Peyer's patch (tissue), 4 donors: ENCODE measurements at regions not wholly inside any gene's neighbourhood (a gene's known extent, or its start where the extent isn't known, plus 50 kb on each side); places are given as distances from the start of the nearest gene placed in this dataset.
"Not testable (repeated sequence)": the region's sequence is repeated elsewhere in the genome, so short reads cannot be mapped to it uniquely, and the experiment has no call there.

Source experiments
- DNase-seq, 3 donors: peaks; one replicate each; pipeline ENCODE4 v3.0.0-alpha.2; 2017 to 2019
- H3K27ac ChIP-seq, 4 donors: fragments of 200-600 bp; sonication (generic); one replicate each; pipeline ENCODE4 v1.5.1; 2016 to 2019
- H3K27me3 ChIP-seq, 2 donors: fragments of 200-600 bp; sonication (generic); one replicate each; pipeline ENCODE4 v1.5.1; 2019
- H3K36me3 ChIP-seq, 3 donors: fragments of 200-600 bp; sonication (generic); one replicate each; pipeline ENCODE4 v1.5.1; 2016 to 2019
- H3K4me1 ChIP-seq, 4 donors: fragments of 200-600 bp; sonication (generic); one replicate each; pipeline ENCODE4 v1.5.1; 2016 to 2019
- H3K4me3 ChIP-seq, 4 donors: fragments of 200-600 bp; sonication (generic); 1 replicate in 3 of 4; 2 replicates in 1 of 4; pipeline ENCODE4 v1.5.1; 2016 to 2019; ENCODE audit warnings: mild to moderate bottlenecking in 1 of 4
- H3K9me3 ChIP-seq, 4 donors: fragments of 200-600 bp; sonication (generic); one replicate each; pipeline ENCODE4 v1.5.1; 2016 to 2019; ENCODE audit warnings: mild to moderate bottlenecking in 1 of 4
- CTCF ChIP-seq, 6 experiments: fragments of 450-650 bp in 4 of 6; fragments of 200-600 bp in 2 of 6; sonication (generic) in 1 of 6; IDR thresholded peaks; one replicate each; pipeline ENCODE4 v1.5.1; 2017 to 2019; ENCODE audit warnings: antibody characterized with exemption in 6 of 6, mild to moderate bottlenecking in 3 of 6, moderate library complexity in 1 of 6
- POLR2A ChIP-seq, 2 donors: fragments of 450-650 bp; IDR thresholded peaks; one replicate each; pipeline ENCODE4 v1.5.1; 2017; ENCODE audit warnings: antibody characterized with exemption in 2 of 2, mild to moderate bottlenecking in 2 of 2, moderate library complexity in 2 of 2

DNA sequence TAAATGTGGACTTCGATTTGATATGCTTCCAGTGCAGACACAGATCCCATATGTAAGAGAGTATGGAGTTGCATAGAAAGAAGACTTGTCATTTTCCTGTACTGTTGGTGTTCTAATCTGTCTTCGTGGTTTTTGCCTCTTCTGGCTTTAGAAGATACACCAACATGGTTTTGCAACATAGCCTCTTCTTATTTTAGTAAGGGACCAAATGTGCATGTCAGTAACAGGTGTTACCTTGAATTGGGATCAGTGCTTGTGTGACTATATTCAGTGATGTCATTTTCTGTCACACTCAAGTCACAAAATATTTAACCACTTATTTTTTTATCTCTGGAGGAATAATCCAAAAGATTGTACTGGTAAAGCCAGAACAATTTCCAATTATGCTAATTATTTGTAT lies 140.4 kb downstream of the SNRPN start:
- Histone ChIP-seq H3K27ac (no peak overlapping the region), H3K27me3 (no peaks in the 10 kb centered on the region), H3K36me3 (peaks cover 0 to 88% (median 0%) of the 10 kb centered on the region in 3 donors), H3K9me3 (peaks cover 0 to 64% (median 21%) of the 10 kb centered on the region in 4 donors), H3K4me3 (no peak overlapping the region), H3K4me1 (no peaks in the 10 kb centered on the region)
- DNase-seq: no peak
- no peak for TF ChIP-seq CTCF (IDR thresholded peaks at IDR 0.05)
- no peak for TF ChIP-seq POLR2A (IDR thresholded peaks at IDR 0.05)

GRCh38 chr15:25099966-25100365 lies 145.2 kb downstream of the SNRPN start:
- not testable (repeated sequence) for DNase-seq, H3K4me3 ChIP-seq, H3K27me3 ChIP-seq, H3K27ac ChIP-seq, H3K4me1 ChIP-seq
- H3K36me3 ChIP-seq: peaks cover 0 to 65% (median 0%) of the 10 kb centered on the region in 3 donors
- peaks cover 0 to 37% (median 0%) of the 10 kb centered on the region in 4 donors for H3K9me3 ChIP-seq

GRCh38 chr15:25106209-25106608 lies 151.4 kb downstream of the SNRPN start:
- TF ChIP-seq CTCF (IDR thresholded peaks at IDR 0.05): no peak
- H3K4me3 ChIP-seq: no peak overlapping the region
- DNase-seq: no peak
- peaks cover 0 to 45% (median 0%) of the 10 kb centered on the region in 4 donors for H3K9me3 ChIP-seq
- H3K27me3 ChIP-seq: no peaks in the 10 kb centered on the region
- H3K4me1 ChIP-seq: no peaks in the 10 kb centered on the region
- no peak overlapping the region for H3K27ac ChIP-seq
- peaks cover 0 to 75% (median 0%) of the 10 kb centered on the region in 3 donors for H3K36me3 ChIP-seq

GRCh38 chr15:25133804-25134203 lies 179.0 kb downstream of the SNRPN start:
- DNase-seq: no peak
- Histone ChIP-seq H3K4me1 (no peaks in the 10 kb centered on the region), H3K4me3 (no peak overlapping the region), H3K27me3 (no peaks in the 10 kb centered on the region), H3K27ac (no peak overlapping the region), H3K9me3 (peaks cover 0 to 5% (median 0%) of the 10 kb centered on the region in 4 donors), H3K36me3 (no peaks in the 10 kb centered on the region)
- no peak for TF ChIP-seq POLR2A (IDR thresholded peaks at IDR 0.05)
- TF ChIP-seq CTCF (IDR thresholded peaks at IDR 0.05): no peak

- TF ChIP-seq CTCF (IDR thresholded peaks at IDR 0.05): no peak
- no peak for TF ChIP-seq POLR2A (IDR thresholded peaks at IDR 0.05)
- no peak overlapping the region for H3K27ac ChIP-seq
- H3K36me3 ChIP-seq: no peaks in the 10 kb centered on the region
- H3K9me3 ChIP-seq: peaks cover 0 to 5% (median 0%) of the 10 kb centered on the region in 4 donors
- H3K27me3 ChIP-seq: no peaks in the 10 kb centered on the region
- DNase-seq: no peak
- no peak overlapping the region for H3K4me3 ChIP-seq
- H3K4me1 ChIP-seq: no peaks in the 10 kb centered on the region
Observed at GRCh38 chr15:25134546-25134945, 179.8 kb downstream of the SNRPN start.

GRCh38 chr15:25136119-25136518 lies 181.3 kb downstream of the SNRPN start:
- no peak for TF ChIP-seq POLR2A (IDR thresholded peaks at IDR 0.05)
- TF ChIP-seq CTCF (IDR thresholded peaks at IDR 0.05): no peak
- Histone ChIP-seq H3K36me3 (no peaks in the 10 kb centered on the region), H3K27ac (no peak overlapping the region), H3K27me3 (no peaks in the 10 kb centered on the region), H3K4me1 (no peaks in the 10 kb centered on the region), H3K9me3 (peaks cover 0 to 5% (median 0%) of the 10 kb centered on the region in 4 donors), H3K4me3 (no peak overlapping the region)
- DNase-seq: no peak
